Limb (tissue), 2 donors: ENCODE measurements at regions not wholly inside any gene's neighbourhood (a gene's known extent, or its start where the extent isn't known, plus 50 kb on each side); places are given as distances from the start of the nearest gene placed in this dataset.

Experiments used
- DNase-seq, 2 donors: peaks; one replicate each; pipeline ENCODE4 v3.0.0-alpha.2; 2016; ENCODE audit errors: extremely low spot score in 2 of 2

GRCh38 chr22:46053563-46054090 lies 76.7 kb upstream of the WNT7B start:
- peak in 1 of 2 donors; percentile 81 for DNase-seq

- DNase-seq = peak in 1 of 2 donors; percentile 83
Measured at GRCh38 chr22:46054091-46055073, 77.4 kb upstream of the WNT7B start.

GRCh38 chr22:46055181-46055875 lies 78.4 kb upstream of the WNT7B start:
- no peak for DNase-seq

GRCh38 chr22:46055911-46056545 lies 79.1 kb upstream of the WNT7B start:
- DNase-seq = peak in 1 of 2 donors; percentile 61

- no peak for DNase-seq
Measured at GRCh38 chr22:46056546-46057245, 79.7 kb upstream of the WNT7B start.

- DNase-seq = no peak
Measured at GRCh38 chr22:46057246-46058090, 80.5 kb upstream of the WNT7B start.

- DNase-seq = no peak
Measured at GRCh38 chr22:46058091-46058420, 81.1 kb upstream of the WNT7B start.

GRCh38 chr22:46058591-46059519 lies 81.9 kb upstream of the WNT7B start:
- DNase-seq = peak in 1 of 2 donors; percentile 26

- DNase-seq = no peak
Measured at GRCh38 chr22:46060292-46061123, 83.5 kb upstream of the WNT7B start.

GRCh38 chr22:46061124-46061500 lies 84.2 kb upstream of the WNT7B start:
- DNase-seq = no peak

- DNase-seq = no peak
Measured at GRCh38 chr22:46061501-46062231, 84.7 kb upstream of the WNT7B start.

- no peak for DNase-seq
Measured at GRCh38 chr22:46062232-46062615, 85.3 kb upstream of the WNT7B start.

GRCh38 chr22:46062971-46063631 lies 86.1 kb upstream of the WNT7B start:
- no peak for DNase-seq

- DNase-seq = no peak
Measured at GRCh38 chr22:46063846-46064227, 86.5 kb upstream of the PPARA start.

GRCh38 chr22:46064228-46064965 lies 85.9 kb upstream of the PPARA start:
- no peak for DNase-seq

- no peak for DNase-seq
Measured at GRCh38 chr22:46064966-46065666, 85.2 kb upstream of the PPARA start.
